GM12878 (cell line): ENCODE measurements at regions not wholly inside any gene's neighbourhood (a gene's known extent, or its start where the extent isn't known, plus 50 kb on each side); places are given as distances from the start of the nearest gene placed in this dataset.

Experiments used
- POLR2A ChIP-seq: IDR thresholded peaks from 2 replicates; pipeline ENCODE4 v1.6.1; 2011; ENCODE audit warnings: low read depth, mild to moderate bottlenecking, low read length
- SPI1 ChIP-seq: IDR thresholded peaks from 2 replicates; pipeline ENCODE4 v1.6.1; 2011; ENCODE audit warnings: low read depth, mild to moderate bottlenecking, low read length, moderate library complexity, borderline replicate concordance; ENCODE audit not compliant: insufficient read depth
- TF ChIP-seq, protein P1 (sequence below): IDR thresholded peaks from 2 replicates; pipeline ENCODE4 v1.6.1; 2012; ENCODE audit warnings: low read length, inconsistent platforms
- TF ChIP-seq, protein P2 (sequence below), 3 experiments: IDR thresholded peaks in 2 of 3; conservative IDR thresholded peaks in 1 of 3; 2 replicates each; pipeline ENCODE4 v1.5.1; 2011; ENCODE audit warnings: low read depth in 3 of 3, low read length in 3 of 3, mild to moderate bottlenecking in 3 of 3, control low read depth in 2 of 3, moderate library complexity in 2 of 3, inconsistent platforms in 1 of 3, mixed read lengths in 1 of 3; ENCODE audit not compliant: control insufficient read depth in 2 of 3, insufficient read depth in 1 of 3; ENCODE audit errors: extremely low read depth in 1 of 3

DNA sequence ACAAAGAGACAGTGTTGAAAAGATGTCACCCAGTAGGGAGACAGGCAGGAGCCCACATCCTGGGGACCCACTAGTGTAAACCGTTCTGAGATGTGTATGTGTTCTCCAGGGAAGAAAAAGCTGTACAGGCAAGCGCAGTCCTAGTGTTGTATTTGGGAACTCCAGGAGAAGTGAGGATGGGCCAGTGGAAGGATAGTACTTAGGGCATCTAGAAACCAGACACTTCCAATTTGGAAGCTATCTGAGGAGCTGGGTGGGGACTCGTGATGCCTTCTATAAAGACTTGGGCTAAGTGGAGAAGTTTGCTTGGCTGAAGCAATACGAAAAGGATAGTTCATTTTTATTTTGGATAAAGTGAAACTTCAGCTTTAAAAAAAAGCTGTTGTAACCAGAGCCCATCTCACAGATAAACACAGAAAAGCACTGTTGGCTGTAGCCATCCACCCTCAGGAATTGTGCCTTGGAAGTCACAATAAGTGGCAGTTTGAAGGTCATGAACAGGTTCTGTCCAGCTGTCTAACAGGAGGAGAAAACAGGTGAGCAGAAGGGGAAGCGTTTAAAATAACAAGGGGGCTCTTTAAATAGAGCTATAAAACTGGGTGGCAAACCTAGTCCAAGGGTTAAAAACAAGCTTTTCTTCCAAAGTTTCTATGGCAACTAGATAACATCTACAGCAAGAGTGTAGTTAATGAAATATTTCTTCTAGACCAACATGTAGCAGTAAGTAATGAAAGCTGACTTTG is 108.0 kb upstream of the ARHGAP5 start:
- TF ChIP-seq POLR2A: no peak
- TF ChIP-seq, protein P1, sequence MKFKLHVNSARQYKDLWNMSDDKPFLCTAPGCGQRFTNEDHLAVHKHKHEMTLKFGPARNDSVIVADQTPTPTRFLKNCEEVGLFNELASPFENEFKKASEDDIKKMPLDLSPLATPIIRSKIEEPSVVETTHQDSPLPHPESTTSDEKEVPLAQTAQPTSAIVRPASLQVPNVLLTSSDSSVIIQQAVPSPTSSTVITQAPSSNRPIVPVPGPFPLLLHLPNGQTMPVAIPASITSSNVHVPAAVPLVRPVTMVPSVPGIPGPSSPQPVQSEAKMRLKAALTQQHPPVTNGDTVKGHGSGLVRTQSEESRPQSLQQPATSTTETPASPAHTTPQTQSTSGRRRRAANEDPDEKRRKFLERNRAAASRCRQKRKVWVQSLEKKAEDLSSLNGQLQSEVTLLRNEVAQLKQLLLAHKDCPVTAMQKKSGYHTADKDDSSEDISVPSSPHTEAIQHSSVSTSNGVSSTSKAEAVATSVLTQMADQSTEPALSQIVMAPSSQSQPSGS: no peak
- TF ChIP-seq, protein P2, sequence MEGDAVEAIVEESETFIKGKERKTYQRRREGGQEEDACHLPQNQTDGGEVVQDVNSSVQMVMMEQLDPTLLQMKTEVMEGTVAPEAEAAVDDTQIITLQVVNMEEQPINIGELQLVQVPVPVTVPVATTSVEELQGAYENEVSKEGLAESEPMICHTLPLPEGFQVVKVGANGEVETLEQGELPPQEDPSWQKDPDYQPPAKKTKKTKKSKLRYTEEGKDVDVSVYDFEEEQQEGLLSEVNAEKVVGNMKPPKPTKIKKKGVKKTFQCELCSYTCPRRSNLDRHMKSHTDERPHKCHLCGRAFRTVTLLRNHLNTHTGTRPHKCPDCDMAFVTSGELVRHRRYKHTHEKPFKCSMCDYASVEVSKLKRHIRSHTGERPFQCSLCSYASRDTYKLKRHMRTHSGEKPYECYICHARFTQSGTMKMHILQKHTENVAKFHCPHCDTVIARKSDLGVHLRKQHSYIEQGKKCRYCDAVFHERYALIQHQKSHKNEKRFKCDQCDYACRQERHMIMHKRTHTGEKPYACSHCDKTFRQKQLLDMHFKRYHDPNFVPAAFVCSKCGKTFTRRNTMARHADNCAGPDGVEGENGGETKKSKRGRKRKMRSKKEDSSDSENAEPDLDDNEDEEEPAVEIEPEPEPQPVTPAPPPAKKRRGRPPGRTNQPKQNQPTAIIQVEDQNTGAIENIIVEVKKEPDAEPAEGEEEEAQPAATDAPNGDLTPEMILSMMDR (IDR thresholded peaks at IDR 0.05 in 2 of 3, conservative IDR thresholded peaks at IDR 0.05 in 1 of 3; ENCODE audit: control insufficient read depth in 2 of 3, extremely low read depth in 1 of 3, insufficient read depth in 1 of 3, low read depth in 3 of 3, low read length in 3 of 3): no peak
- TF ChIP-seq SPI1: no peak
